GM12873 (cell line): ENCODE measurements at regions not wholly inside any gene's neighbourhood (a gene's known extent, or its start where the extent isn't known, plus 50 kb on each side); places are given as distances from the start of the nearest gene placed in this dataset.

Source experiments
- CTCF ChIP-seq: IDR thresholded peaks from 2 replicates; pipeline ENCODE4 v1.5.1; 2012; ENCODE audit warnings: low read depth, mild to moderate bottlenecking, moderate library complexity, low read length, control low read depth; ENCODE audit not compliant: insufficient read depth; ENCODE audit errors: missing control alignments

GRCh38 chr18:46319783-46320182 lies 215.6 kb downstream of the HAUS1 start:
- TF ChIP-seq CTCF = no peak

DNA sequence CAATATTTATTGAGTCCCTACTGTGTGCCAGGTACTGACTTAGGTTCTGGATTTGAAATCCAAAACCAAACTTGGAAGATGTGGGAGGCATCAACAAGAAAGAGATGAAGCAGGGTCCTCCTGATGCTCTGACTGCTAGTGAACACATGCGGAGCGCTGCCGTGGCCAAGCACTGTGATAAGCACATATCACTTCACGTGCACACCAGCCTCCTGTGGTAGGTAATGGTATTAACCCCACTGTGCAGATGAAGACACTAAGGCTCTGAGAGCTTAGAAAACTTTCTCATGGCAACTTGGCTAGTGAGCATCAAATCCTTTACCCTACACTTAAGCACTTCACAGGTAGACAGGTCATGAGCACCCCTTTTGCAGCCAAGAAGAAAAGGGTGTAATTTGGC lies 216.1 kb downstream of the HAUS1 start:
- TF ChIP-seq CTCF = peak; percentile 37

DNA sequence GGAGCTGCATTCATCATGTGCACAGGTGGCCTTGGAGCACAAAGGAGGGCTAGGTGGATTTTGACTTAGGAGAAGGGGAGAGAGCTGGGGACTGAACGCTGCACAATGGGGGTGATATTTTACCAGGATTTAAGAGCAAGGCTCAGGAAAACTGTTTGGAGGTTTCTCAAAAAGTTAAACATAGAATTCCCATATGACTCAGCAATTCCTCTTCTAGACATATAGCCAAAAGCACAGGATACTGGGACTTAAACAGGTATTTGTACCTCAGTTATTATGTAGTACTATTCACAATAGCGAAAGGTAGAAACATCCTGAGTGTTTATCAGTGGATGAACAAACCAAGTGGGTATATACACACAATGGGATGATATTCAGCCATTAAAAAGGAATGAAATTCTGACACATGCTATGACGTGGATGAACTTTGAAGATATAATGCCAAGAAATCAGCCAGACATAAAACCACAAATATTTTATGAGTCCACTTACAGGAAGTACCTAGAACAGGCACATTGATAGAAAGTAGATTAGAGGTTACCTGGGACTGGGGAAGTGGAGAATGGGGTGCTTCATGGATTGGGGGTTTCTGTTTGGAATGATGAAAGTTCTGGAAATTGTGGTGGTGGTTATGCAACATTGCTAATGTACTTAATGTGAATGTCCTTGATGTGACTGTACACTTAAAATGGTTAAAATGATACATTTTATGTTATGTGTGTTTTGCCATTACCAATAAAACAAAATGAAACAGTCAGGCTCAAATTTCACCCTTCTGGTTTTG lies 216.9 kb downstream of the HAUS1 start:
- no peak for TF ChIP-seq CTCF

DNA sequence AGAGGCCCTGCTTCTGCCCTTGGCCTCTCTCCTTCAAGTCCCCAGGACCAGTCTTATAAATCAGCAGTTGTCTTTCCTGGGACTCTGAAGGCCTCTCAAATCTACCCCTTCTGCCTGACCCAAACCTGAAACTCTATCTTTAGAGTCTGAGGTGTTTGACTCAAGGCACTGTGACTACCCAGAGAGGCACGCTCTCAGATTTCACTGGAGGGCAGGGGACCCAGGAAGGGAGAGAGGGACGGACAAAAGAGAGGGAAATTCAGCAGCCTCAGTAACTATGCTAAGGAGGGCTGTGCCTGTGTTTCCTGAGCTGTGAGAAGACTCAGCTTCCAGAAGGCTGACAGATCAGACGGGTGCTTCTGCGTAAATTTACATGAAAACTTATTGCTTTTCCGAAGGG lies 217.8 kb downstream of the HAUS1 start:
- no peak for TF ChIP-seq CTCF

- no peak for TF ChIP-seq CTCF
These were observed 218.3 kb downstream of the HAUS1 start for GRCh38 chr18:46322411-46322891.

- no peak for TF ChIP-seq CTCF
These were observed 218.8 kb downstream of the HAUS1 start for GRCh38 chr18:46322941-46323340.

GRCh38 chr18:46324087-46324955 lies 220.1 kb downstream of the HAUS1 start:
- TF ChIP-seq CTCF = no peak
